Mucosa of descending colon (tissue), 3 donors: ENCODE measurements at regions not wholly inside any gene's neighbourhood (a gene's known extent, or its start where the extent isn't known, plus 50 kb on each side); places are given as distances from the start of the nearest gene placed in this dataset.

Source experiments
- ATAC-seq: fragments of 200-7000 bp; cut with Tn5 transposase; one replicate; pipeline ENCODE4 v1.9.1; 2020; ENCODE audit warnings: mild to moderate bottlenecking, moderate library complexity
- DNase-seq, 3 donors: peaks; one replicate each; pipeline ENCODE4 v3.0.0-alpha.2; 2020
- H3K36me3 ChIP-seq: fragments of 200-600 bp; one replicate; pipeline ENCODE4 v1.8.0; 2021; ENCODE audit warnings: low read depth, mild to moderate bottlenecking
- H3K4me1 ChIP-seq: fragments of 200-600 bp; one replicate; pipeline ENCODE4 v1.8.0; 2021; ENCODE audit warnings: low read depth, mild to moderate bottlenecking
- H3K4me3 ChIP-seq: fragments of 200-600 bp; one replicate; pipeline ENCODE4 v1.8.0; 2021; ENCODE audit warnings: mild to moderate bottlenecking
- H3K9me3 ChIP-seq: fragments of 200-600 bp; one replicate; pipeline ENCODE4 v1.8.0; 2021; ENCODE audit warnings: mild to moderate bottlenecking
- CTCF ChIP-seq: fragments of 200-600 bp; IDR thresholded peaks from one replicate; pipeline ENCODE4 v1.8.0; 2022; ENCODE audit warnings: antibody characterized with exemption, mild to moderate bottlenecking
- intact Hi-C, 2 donors: fragments of 100-400 bp; cut with DNase I in 1 of 2; cut with micrococcal nuclease in 1 of 2; formaldehyde crosslinking; loops; one replicate each; pipeline versions ENCODE4 v1.11.0 to v1.11.1; 2022; cut with DNase I, micrococcal nuclease
- donor health status: DM: no; HTN: no; CAD: no; lungs with moderate emphysema.
- donor health status: DM: no; HTN: no; CAD: no.
- donor health status: DM: no; HTN: yes; CAD: no.

GRCh38 chr6:15822835-15823234 is 160.0 kb upstream of the DTNBP1 start:
- H3K36me3 ChIP-seq: no peaks in the 10 kb centered on the region
- H3K4me1 ChIP-seq: no peaks in the 10 kb centered on the region
- H3K4me3 ChIP-seq: no peak overlapping the region
- H3K9me3 ChIP-seq: no peaks in the 10 kb centered on the region
- intact Hi-C loops: no loop called here
- no peak for TF ChIP-seq CTCF
- ATAC-seq (no peak), DNase-seq (no peak)

GRCh38 chr6:15819841-15820240 is 157.0 kb upstream of the DTNBP1 start:
- ATAC-seq (no peak), DNase-seq (no peak)
- H3K36me3 ChIP-seq: no peaks in the 10 kb centered on the region
- no peak overlapping the region for H3K4me3 ChIP-seq
- intact Hi-C loops: no loop called here
- H3K9me3 ChIP-seq: no peaks in the 10 kb centered on the region
- no peak for TF ChIP-seq CTCF
- H3K4me1 ChIP-seq: no peaks in the 10 kb centered on the region

GRCh38 chr6:15819226-15819625 is 156.4 kb upstream of the DTNBP1 start:
- Histone ChIP-seq H3K4me1 (no peaks in the 10 kb centered on the region), H3K9me3 (no peaks in the 10 kb centered on the region), H3K36me3 (no peaks in the 10 kb centered on the region), H3K4me3 (no peak overlapping the region)
- ATAC-seq (no peak), DNase-seq (no peak)
- no peak for TF ChIP-seq CTCF
- intact Hi-C loops: no loop called here

GRCh38 chr6:15818491-15818890 is 155.7 kb upstream of the DTNBP1 start:
- no peaks in the 10 kb centered on the region for H3K9me3 ChIP-seq
- no peak overlapping the region for H3K4me3 ChIP-seq
- no peak for TF ChIP-seq CTCF
- no peaks in the 10 kb centered on the region for H3K4me1 ChIP-seq
- ATAC-seq (no peak), DNase-seq (no peak)
- intact Hi-C loops: no loop called here
- H3K36me3 ChIP-seq: no peaks in the 10 kb centered on the region

GRCh38 chr6:15818044-15818443 is 155.2 kb upstream of the DTNBP1 start:
- no peak overlapping the region for H3K4me3 ChIP-seq
- DNase-seq: no peak
- intact Hi-C loops: no loop called here

More at GRCh38 chr6:15818044-15818443, 155.2 kb upstream of the DTNBP1 start:
- H3K4me1 ChIP-seq: no peaks in the 10 kb centered on the region
- no peaks in the 10 kb centered on the region for H3K9me3 ChIP-seq
- ATAC-seq: no peak
- H3K36me3 ChIP-seq: no peaks in the 10 kb centered on the region
- no peak for TF ChIP-seq CTCF
